Endothelial cell of umbilical vein (primary cell): ENCODE measurements at regions not wholly inside any gene's neighbourhood (a gene's known extent, or its start where the extent isn't known, plus 50 kb on each side); places are given as distances from the start of the nearest gene placed in this dataset.

Experiments used
- BruUV-seq: library from RNA; stranded (reverse); fragments of 400-500 nt; replicated peaks from 2 replicates; lab custom pipeline; 2021; lab: Mats Ljungman, UMichigan
- CTCF ChIA-PET: fragments of 300-600, 350-600 bp; sonication (Branson Sonifier 250); formaldehyde crosslinking; loops from one replicate; lab custom pipeline; 2021; ENCODE audit warnings: antibody characterized with exemption, inconsistent platforms; lab: Charles Lee
- POLR2A ChIA-PET: fragments of 300-600, 350-600 bp; sonication (Branson Sonifier 250); formaldehyde crosslinking; loops from one replicate; lab custom pipeline; 2021; ENCODE audit warnings: antibody characterized with exemption, inconsistent platforms; lab: Charles Lee
- DNase-seq: peaks from one replicate; pipeline ENCODE4 v3.0.0-alpha.2; 2011; ENCODE audit warnings: low read depth, low spot score
- FAIRE-seq: peaks from 2 replicates; lab custom pipeline; 2011; peaks lifted over from hg19 to GRCh38; lab: Jason Lieb, UNC
- H2AFZ ChIP-seq: 2 replicates; pipeline ENCODE4 v1.6.0; 2012; ENCODE audit warnings: low read depth, low read length, control low read depth, inconsistent platforms
- H3K27ac ChIP-seq: 2 replicates; pipeline ENCODE4 v1.5.1; 2011; ENCODE audit warnings: low read depth, mild to moderate bottlenecking, control low read depth, low read length, moderate library complexity; ENCODE audit not compliant: insufficient read depth
- H3K27me3 ChIP-seq, 2 experiments: 2 replicates each; pipeline versions ENCODE4 v1.6.0 to v1.6.1; 2011; ENCODE audit warnings: low read length in 2 of 2, mixed read lengths in 1 of 2; ENCODE audit not compliant: control insufficient read depth in 2 of 2, insufficient read depth in 2 of 2
- H3K36me3 ChIP-seq, 2 experiments: 2 replicates in 1 of 2; 3 replicates in 1 of 2; pipeline ENCODE4 v1.5.1; 2011; ENCODE audit warnings: low read length in 2 of 2, mild to moderate bottlenecking in 1 of 2, moderate library complexity in 1 of 2; ENCODE audit not compliant: control insufficient read depth in 2 of 2, insufficient read depth in 2 of 2; ENCODE audit errors: extremely low read depth in 1 of 2
- H3K4me1 ChIP-seq: 3 replicates; pipeline ENCODE4 v1.5.1; 2011; ENCODE audit warnings: mild to moderate bottlenecking, low read length; ENCODE audit not compliant: control insufficient read depth, insufficient read depth; ENCODE audit errors: extremely low read depth
- H3K4me2 ChIP-seq: 2 replicates; pipeline ENCODE4 v1.6.1; 2011; ENCODE audit warnings: low read length, control low read depth, mixed read lengths; ENCODE audit not compliant: insufficient read depth
- H3K4me3 ChIP-seq, 3 experiments: fragments of 200-600 bp in 1 of 3; sonication (generic), shearing (Covaris generic) in 1 of 3; replicated peaks in 1 of 3; 2 replicates each; pipeline ENCODE4 v1.5.1; 2011 to 2016; ENCODE audit warnings: control low read depth in 3 of 3, low read length in 3 of 3, mild to moderate bottlenecking in 2 of 3, inconsistent platforms in 1 of 3, low read depth in 1 of 3, moderate library complexity in 1 of 3; ENCODE audit not compliant: insufficient read depth in 1 of 3
- H3K79me2 ChIP-seq: 2 replicates; pipeline ENCODE4 v1.6.0; 2012; ENCODE audit warnings: low read length, inconsistent platforms; ENCODE audit not compliant: control insufficient read depth, insufficient read depth
- H3K9ac ChIP-seq: replicated peaks from 2 replicates; pipeline ENCODE3; 2011; ENCODE audit warnings: low read length, control low read depth; ENCODE audit not compliant: insufficient read depth; ENCODE audit errors: extremely low read depth
- H3K9me1 ChIP-seq: replicated peaks from 3 replicates; pipeline ENCODE4 v1.6.0; 2011; ENCODE audit warnings: mild to moderate bottlenecking, low read length; ENCODE audit not compliant: control insufficient read depth, insufficient read depth; ENCODE audit errors: extremely low read depth
- H3K9me3 ChIP-seq: replicated peaks from 2 replicates; pipeline ENCODE4 v1.5.1; 2012; ENCODE audit warnings: low read length, inconsistent platforms; ENCODE audit not compliant: control insufficient read depth, insufficient read depth
- H4K20me1 ChIP-seq: replicated peaks from 2 replicates; pipeline ENCODE3; 2011; ENCODE audit warnings: mild to moderate bottlenecking, low read length; ENCODE audit not compliant: control insufficient read depth, insufficient read depth; ENCODE audit errors: extremely low read depth
- CTCF ChIP-seq, 2 donors: IDR thresholded peaks; 1 replicate in 1 of 2; 2 replicates in 1 of 2; pipeline ENCODE4 v1.5.1; 2011; ENCODE audit warnings: low read length in 2 of 2, mild to moderate bottlenecking in 2 of 2, moderate library complexity in 2 of 2, control low read depth in 1 of 2, inconsistent platforms in 1 of 2, low read depth in 1 of 2; ENCODE audit not compliant: insufficient read depth in 1 of 2; ENCODE audit errors: extremely low read depth in 1 of 2
- EZH2 ChIP-seq: IDR thresholded peaks from 2 replicates; pipeline ENCODE4 v1.6.1; 2012; ENCODE audit warnings: borderline replicate concordance, low read depth, mild to moderate bottlenecking, moderate library complexity, low read length, inconsistent platforms; ENCODE audit not compliant: severe bottlenecking
- FOS ChIP-seq: IDR thresholded peaks from 2 replicates; pipeline ENCODE4 v1.6.1; 2011; ENCODE audit warnings: mild to moderate bottlenecking, low read length, moderate library complexity, borderline replicate concordance; ENCODE audit not compliant: insufficient read depth
- GATA2 ChIP-seq: IDR thresholded peaks from 2 replicates; pipeline ENCODE4 v1.7.0; 2011; ENCODE audit warnings: low read depth, mild to moderate bottlenecking, moderate library complexity, mixed read lengths, low read length; ENCODE audit not compliant: insufficient read length, insufficient read depth
- JUN ChIP-seq: IDR thresholded peaks from 2 replicates; pipeline ENCODE4 v1.6.1; 2011; ENCODE audit warnings: borderline replicate concordance, low read depth; ENCODE audit not compliant: insufficient read length, insufficient read depth
- MAX ChIP-seq: IDR thresholded peaks from 2 replicates; pipeline ENCODE4 v1.6.1; 2011; ENCODE audit not compliant: insufficient read depth, insufficient read length
- MYC ChIP-seq: IDR thresholded peaks from one replicate; pipeline ENCODE4 v1.6.1; 2011; ENCODE audit warnings: mild to moderate bottlenecking, low read depth, low read length
- POLR2A ChIP-seq: IDR thresholded peaks from 2 replicates; pipeline ENCODE4 v1.6.1; 2012; ENCODE audit warnings: low read depth, mild to moderate bottlenecking, control low read depth, low read length
- POLR2AphosphoS5 ChIP-seq: IDR thresholded peaks from 2 replicates; pipeline ENCODE4 v1.6.1; 2012; ENCODE audit warnings: low read depth, mild to moderate bottlenecking, control low read depth, low read length, moderate library complexity; ENCODE audit not compliant: insufficient read depth
- dilution Hi-C: fragments of 300-500 bp; cut with MboI; formaldehyde crosslinking; loops from one replicate; pipeline ENCODE4 v1.15.0; 2019; ENCODE audit warnings: low sequenced_read_pairs; ENCODE audit not compliant: extremely low pct_ligation_motif_present
- intact Hi-C: fragments of 100-400 bp; cut with micrococcal nuclease; formaldehyde crosslinking; loops from one replicate; pipeline ENCODE4 v1.10.0; 2022

- Histone ChIP-seq H3K4me1 (no peaks in the 10 kb centered on the region), H3K79me2 (no peaks in the 10 kb centered on the region), H3K9me1 (no peaks in the 10 kb centered on the region), H2AFZ (no peak overlapping the region), H3K27me3 (no peaks in the 10 kb centered on the region), H3K4me2 (no peak overlapping the region), H3K4me3 (no peak overlapping the region), H3K9me3 (no peaks in the 10 kb centered on the region), H4K20me1 (no peaks in the 10 kb centered on the region), H3K27ac (no peak overlapping the region), H3K9ac (no peak overlapping the region), H3K36me3 (no peaks in the 10 kb centered on the region)
- DNase-seq (no peak), FAIRE-seq (no peak)
- TF ChIP-seq MYC (no peak), MAX (no peak), POLR2AphosphoS5 (no peak), EZH2 (no peak), POLR2A (no peak), JUN (no peak), FOS (no peak), GATA2 (no peak), CTCF (IDR thresholded peaks at IDR 0.05; ENCODE audit: extremely low read depth in 1 of 2, insufficient read depth in 1 of 2, low read depth in 1 of 2, low read length in 2 of 2) (no peak)
- CTCF ChIA-PET, result no interaction called here
- dilution Hi-C loops, result no loop called here
- intact Hi-C loops, result no loop called here
- BruUV-seq, result no TSS peak
- POLR2A ChIA-PET, result no interaction called here
These were observed 1311.9 kb upstream of the NRXN1 start for GRCh38 chr2:52343706-52344266.
